ENCODE measurements at regions not wholly inside any gene's neighbourhood (a gene's known extent, or its start where the extent isn't known, plus 50 kb on each side); places are given as distances from the start of the nearest gene placed in this dataset.

GRCh38 chr9:28320616-28321015 lies 747.3 kb upstream of the C9orf72 start:
- DNase-seq (ENCODE audit: low read depth): no peak

GRCh38 chr9:28329323-28329722 lies 756.0 kb upstream of the C9orf72 start:
- DNase-seq (ENCODE audit: low read depth): no peak

GRCh38 chr9:28332648-28333047 lies 759.4 kb upstream of the C9orf72 start:
- DNase-seq (ENCODE audit: low read depth): no peak

- no peak for DNase-seq (ENCODE audit: low read depth)
Observed at GRCh38 chr9:28341913-28342312, 768.6 kb upstream of the C9orf72 start.

- no peak for DNase-seq (ENCODE audit: low read depth)
Observed at GRCh38 chr9:28342815-28343338, 769.6 kb upstream of the C9orf72 start.

- DNase-seq (ENCODE audit: low read depth): no peak
Observed at GRCh38 chr9:28363151-28363562, 789.9 kb upstream of the C9orf72 start.

GRCh38 chr9:28365020-28365640 lies 791.8 kb upstream of the C9orf72 start:
- DNase-seq (ENCODE audit: low read depth): no peak

GRCh38 chr9:28365728-28366127 lies 792.4 kb upstream of the C9orf72 start:
- DNase-seq (ENCODE audit: low read depth): no peak

GRCh38 chr9:28378231-28378630 lies 805.0 kb upstream of the C9orf72 start:
- DNase-seq (ENCODE audit: low read depth): no peak

GRCh38 chr9:28379082-28379481 lies 805.8 kb upstream of the C9orf72 start:
- DNase-seq (ENCODE audit: low read depth): no peak

GRCh38 chr9:28389411-28389810 lies 816.1 kb upstream of the C9orf72 start:
- DNase-seq (ENCODE audit: low read depth): no peak

GRCh38 chr9:28394774-28395173 lies 821.5 kb upstream of the C9orf72 start:
- DNase-seq (ENCODE audit: low read depth): no peak

- DNase-seq (ENCODE audit: low read depth): no peak
Observed at GRCh38 chr9:28396058-28396457, 822.8 kb upstream of the C9orf72 start.

GRCh38 chr9:28407351-28407750 lies 834.1 kb upstream of the C9orf72 start:
- no peak for DNase-seq (ENCODE audit: low read depth)

GRCh38 chr9:28409919-28410318 lies 836.6 kb upstream of the C9orf72 start:
- DNase-seq (ENCODE audit: low read depth): no peak

- no peak for DNase-seq (ENCODE audit: low read depth)
Observed at GRCh38 chr9:28410411-28410810, 837.1 kb upstream of the C9orf72 start.

GRCh38 chr9:28413471-28413870 lies 840.2 kb upstream of the C9orf72 start:
- DNase-seq (ENCODE audit: low read depth): no peak

GRCh38 chr9:28423255-28423654 lies 850.0 kb upstream of the C9orf72 start:
- DNase-seq (ENCODE audit: low read depth): no peak

- no peak for DNase-seq (ENCODE audit: low read depth)
Observed at GRCh38 chr9:28435456-28435855, 862.2 kb upstream of the C9orf72 start.

- DNase-seq (ENCODE audit: low read depth): no peak
Observed at GRCh38 chr9:28439688-28440087, 866.4 kb upstream of the C9orf72 start.

- DNase-seq (ENCODE audit: low read depth): no peak
Observed at GRCh38 chr9:28443461-28443860, 870.2 kb upstream of the C9orf72 start.

- DNase-seq (ENCODE audit: low read depth): no peak
Observed at GRCh38 chr9:28444637-28445036, 871.4 kb upstream of the C9orf72 start.

GRCh38 chr9:28445211-28445610 lies 871.9 kb upstream of the C9orf72 start:
- DNase-seq (ENCODE audit: low read depth): no peak

- DNase-seq (ENCODE audit: low read depth): no peak
Observed at GRCh38 chr9:28453918-28454317, 880.6 kb upstream of the C9orf72 start.

Measured in Daoy (cell line).